GM23338 (cell line): ENCODE measurements at regions not wholly inside any gene's neighbourhood (a gene's known extent, or its start where the extent isn't known, plus 50 kb on each side); places are given as distances from the start of the nearest gene placed in this dataset.

Experiments used
- CREB1 ChIP-seq: fragments of 250-450 bp; sonication (Bioruptor Pico); IDR thresholded peaks from 2 replicates; pipeline ENCODE4 v1.5.0; 2020; ENCODE audit warnings: low read depth, mild to moderate bottlenecking, moderate library complexity
- CTCF ChIP-seq, 2 experiments: fragments of 200-600 bp in 1 of 2; sonication (generic) in 1 of 2; conservative IDR thresholded peaks; 2 replicates each; pipeline versions ENCODE4 v1.5.1 to v1.6.1; 2016 to 2017; ENCODE audit warnings: antibody characterized with exemption in 2 of 2, low read depth in 2 of 2, mild to moderate bottlenecking in 2 of 2, moderate library complexity in 1 of 2
- EZH2 ChIP-seq: fragments of 200-600 bp; sonication (generic); IDR thresholded peaks from one replicate; pipeline ENCODE4 v1.8.0; 2017; ENCODE audit warnings: antibody characterized with exemption, mild to moderate bottlenecking, low read depth; ENCODE audit not compliant: unreplicated experiment
- EZH2phosphoT487 ChIP-seq: fragments of 200-600 bp; sonication (generic); IDR thresholded peaks from one replicate; pipeline ENCODE4 v1.8.1; 2018; ENCODE audit warnings: antibody characterized with exemption; ENCODE audit not compliant: unreplicated experiment
- NANOG ChIP-seq: IDR thresholded peaks from 2 replicates; pipeline ENCODE4 v1.6.1; 2016; ENCODE audit warnings: antibody characterized with exemption, borderline replicate concordance
- POLR2AphosphoS5 ChIP-seq: IDR thresholded peaks from 2 replicates; pipeline ENCODE4 v1.6.1; 2016; ENCODE audit warnings: antibody characterized with exemption, low read depth
- TF ChIP-seq, protein P1 (sequence below): IDR thresholded peaks from one replicate; pipeline ENCODE4 v1.6.1; 2018; ENCODE audit warnings: antibody characterized with exemption; ENCODE audit not compliant: unreplicated experiment

- TF ChIP-seq CTCF (conservative IDR thresholded peaks at IDR 0.05; ENCODE audit: low read depth in 2 of 2) (no peak), EZH2 (no peak), NANOG (no peak), POLR2AphosphoS5 (no peak), EZH2phosphoT487 (no peak), CREB1 (CRISPR knock-in tag) (no peak)
- TF ChIP-seq, protein P1, sequence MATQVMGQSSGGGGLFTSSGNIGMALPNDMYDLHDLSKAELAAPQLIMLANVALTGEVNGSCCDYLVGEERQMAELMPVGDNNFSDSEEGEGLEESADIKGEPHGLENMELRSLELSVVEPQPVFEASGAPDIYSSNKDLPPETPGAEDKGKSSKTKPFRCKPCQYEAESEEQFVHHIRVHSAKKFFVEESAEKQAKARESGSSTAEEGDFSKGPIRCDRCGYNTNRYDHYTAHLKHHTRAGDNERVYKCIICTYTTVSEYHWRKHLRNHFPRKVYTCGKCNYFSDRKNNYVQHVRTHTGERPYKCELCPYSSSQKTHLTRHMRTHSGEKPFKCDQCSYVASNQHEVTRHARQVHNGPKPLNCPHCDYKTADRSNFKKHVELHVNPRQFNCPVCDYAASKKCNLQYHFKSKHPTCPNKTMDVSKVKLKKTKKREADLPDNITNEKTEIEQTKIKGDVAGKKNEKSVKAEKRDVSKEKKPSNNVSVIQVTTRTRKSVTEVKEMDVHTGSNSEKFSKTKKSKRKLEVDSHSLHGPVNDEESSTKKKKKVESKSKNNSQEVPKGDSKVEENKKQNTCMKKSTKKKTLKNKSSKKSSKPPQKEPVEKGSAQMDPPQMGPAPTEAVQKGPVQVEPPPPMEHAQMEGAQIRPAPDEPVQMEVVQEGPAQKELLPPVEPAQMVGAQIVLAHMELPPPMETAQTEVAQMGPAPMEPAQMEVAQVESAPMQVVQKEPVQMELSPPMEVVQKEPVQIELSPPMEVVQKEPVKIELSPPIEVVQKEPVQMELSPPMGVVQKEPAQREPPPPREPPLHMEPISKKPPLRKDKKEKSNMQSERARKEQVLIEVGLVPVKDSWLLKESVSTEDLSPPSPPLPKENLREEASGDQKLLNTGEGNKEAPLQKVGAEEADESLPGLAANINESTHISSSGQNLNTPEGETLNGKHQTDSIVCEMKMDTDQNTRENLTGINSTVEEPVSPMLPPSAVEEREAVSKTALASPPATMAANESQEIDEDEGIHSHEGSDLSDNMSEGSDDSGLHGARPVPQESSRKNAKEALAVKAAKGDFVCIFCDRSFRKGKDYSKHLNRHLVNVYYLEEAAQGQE: no peak
Measured at GRCh38 chr13:69425235-69425634, 682.4 kb upstream of the ATXN8OS start.
